Esophagus muscularis mucosa (tissue), 4 donors: ENCODE measurements at regions not wholly inside any gene's neighbourhood (a gene's known extent, or its start where the extent isn't known, plus 50 kb on each side); places are given as distances from the start of the nearest gene placed in this dataset.

Experiments used
- DNase-seq: peaks from one replicate; pipeline ENCODE4 v3.0.0-alpha.2; 2017; ENCODE audit errors: extremely low spot score
- H3K27ac ChIP-seq, 4 donors: fragments of 200-600 bp; sonication (generic); replicated peaks in 1 of 4; 1 replicate in 3 of 4; 2 replicates in 1 of 4; pipeline ENCODE4 v1.5.1; 2016 to 2019; ENCODE audit warnings: mild to moderate bottlenecking in 1 of 4
- H3K27me3 ChIP-seq, 4 donors: fragments of 200-600 bp; sonication (generic); one replicate each; pipeline versions ENCODE4 v1.5.1 to v1.6.0; 2016 to 2019
- H3K36me3 ChIP-seq, 4 donors: fragments of 200-600 bp; sonication (generic); one replicate each; pipeline ENCODE4 v1.5.1; 2016 to 2019
- H3K4me1 ChIP-seq, 4 donors: fragments of 200-600 bp; sonication (generic); one replicate each; pipeline ENCODE4 v1.5.1; 2016 to 2019
- H3K4me3 ChIP-seq, 4 donors: fragments of 200-600 bp; sonication (generic); 1 replicate in 2 of 4; 2 replicates in 2 of 4; pipeline ENCODE4 v1.5.1; 2016 to 2019; ENCODE audit warnings: mild to moderate bottlenecking in 4 of 4, moderate library complexity in 1 of 4
- H3K9me3 ChIP-seq, 4 donors: fragments of 200-600 bp; sonication (generic); 1 replicate in 3 of 4; 2 replicates in 1 of 4; pipeline ENCODE4 v1.5.1; 2016 to 2019
- EP300 ChIP-seq: sonication (generic); formaldehyde crosslinking; IDR thresholded peaks from one replicate; pipeline ENCODE4 v1.6.1; 2017; ENCODE audit warnings: antibody characterized with exemption
- POLR2A ChIP-seq: fragments of 450-650 bp; IDR thresholded peaks from one replicate; pipeline ENCODE4 v1.6.1; 2017; ENCODE audit warnings: antibody characterized with exemption, moderate library complexity, mild to moderate bottlenecking, low read depth
- POLR2AphosphoS5 ChIP-seq, 2 donors: sonication (generic); formaldehyde crosslinking; IDR thresholded peaks; one replicate each; pipeline ENCODE4 v1.6.1; 2017; ENCODE audit warnings: antibody characterized with exemption in 2 of 2
- WGBS: methylation state at CpG from one replicate; pipeline ENCODE4 v1.1.5; 2018; 5-methylcytosine and 5-hydroxymethylcytosine counted together
- intact Hi-C: fragments of 100-400 bp; cut with DNase I; formaldehyde crosslinking; loops from one replicate; pipeline ENCODE4 v1.15.1; 2023
- TF ChIP-seq, protein P1 (sequence below), 3 experiments: fragments of 200-600 bp in 2 of 3; fragments of 450-650 bp in 1 of 3; sonication (generic) in 2 of 3; IDR thresholded peaks; one replicate each; pipeline ENCODE4 v1.5.1; 2017 to 2019; ENCODE audit warnings: antibody characterized with exemption in 3 of 3, mild to moderate bottlenecking in 2 of 3, moderate library complexity in 1 of 3

DNA sequence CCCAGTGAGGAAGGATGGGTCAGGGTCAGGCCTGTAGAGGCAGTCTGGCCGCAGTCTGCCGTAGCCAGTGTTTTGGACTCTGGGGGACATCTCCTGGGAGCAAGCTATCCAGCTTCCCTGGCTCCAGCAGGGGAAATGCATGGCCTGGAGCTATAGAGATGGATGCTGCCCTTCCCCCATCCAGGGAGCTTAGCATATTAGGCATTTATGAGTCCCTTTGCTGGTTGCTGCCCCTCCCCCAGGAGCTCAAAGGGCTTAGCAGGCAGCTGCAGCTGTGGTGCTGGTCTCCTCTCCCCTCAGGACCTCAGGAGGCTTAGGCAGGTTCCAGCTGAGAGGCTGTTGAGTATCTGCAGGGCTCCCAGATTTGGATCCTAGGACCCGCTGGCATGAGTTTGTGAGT lies 1158.7 kb downstream of the DTWD2 start:
- intact Hi-C loops, result no loop called here
- Histone ChIP-seq H3K9me3 (peaks cover 0 to 9% (median 0%) of the 10 kb centered on the region in 4 donors), H3K4me1 (peaks cover 0 to 4% (median 0%) of the 10 kb centered on the region in 4 donors), H3K27ac (no peak overlapping the region), H3K4me3 (no peak overlapping the region), H3K36me3 (no peaks in the 10 kb centered on the region), H3K27me3 (no peaks in the 10 kb centered on the region)
- 100% methylated on average over 1 of the region's 3 CpGs for WGBS
- DNase-seq, result no peak
- TF ChIP-seq EP300 (no peak), POLR2A (no peak), POLR2AphosphoS5 (IDR thresholded peaks at IDR 0.05) (no peak)
- TF ChIP-seq, protein P1, sequence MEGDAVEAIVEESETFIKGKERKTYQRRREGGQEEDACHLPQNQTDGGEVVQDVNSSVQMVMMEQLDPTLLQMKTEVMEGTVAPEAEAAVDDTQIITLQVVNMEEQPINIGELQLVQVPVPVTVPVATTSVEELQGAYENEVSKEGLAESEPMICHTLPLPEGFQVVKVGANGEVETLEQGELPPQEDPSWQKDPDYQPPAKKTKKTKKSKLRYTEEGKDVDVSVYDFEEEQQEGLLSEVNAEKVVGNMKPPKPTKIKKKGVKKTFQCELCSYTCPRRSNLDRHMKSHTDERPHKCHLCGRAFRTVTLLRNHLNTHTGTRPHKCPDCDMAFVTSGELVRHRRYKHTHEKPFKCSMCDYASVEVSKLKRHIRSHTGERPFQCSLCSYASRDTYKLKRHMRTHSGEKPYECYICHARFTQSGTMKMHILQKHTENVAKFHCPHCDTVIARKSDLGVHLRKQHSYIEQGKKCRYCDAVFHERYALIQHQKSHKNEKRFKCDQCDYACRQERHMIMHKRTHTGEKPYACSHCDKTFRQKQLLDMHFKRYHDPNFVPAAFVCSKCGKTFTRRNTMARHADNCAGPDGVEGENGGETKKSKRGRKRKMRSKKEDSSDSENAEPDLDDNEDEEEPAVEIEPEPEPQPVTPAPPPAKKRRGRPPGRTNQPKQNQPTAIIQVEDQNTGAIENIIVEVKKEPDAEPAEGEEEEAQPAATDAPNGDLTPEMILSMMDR (IDR thresholded peaks at IDR 0.05), result no peak

DNA sequence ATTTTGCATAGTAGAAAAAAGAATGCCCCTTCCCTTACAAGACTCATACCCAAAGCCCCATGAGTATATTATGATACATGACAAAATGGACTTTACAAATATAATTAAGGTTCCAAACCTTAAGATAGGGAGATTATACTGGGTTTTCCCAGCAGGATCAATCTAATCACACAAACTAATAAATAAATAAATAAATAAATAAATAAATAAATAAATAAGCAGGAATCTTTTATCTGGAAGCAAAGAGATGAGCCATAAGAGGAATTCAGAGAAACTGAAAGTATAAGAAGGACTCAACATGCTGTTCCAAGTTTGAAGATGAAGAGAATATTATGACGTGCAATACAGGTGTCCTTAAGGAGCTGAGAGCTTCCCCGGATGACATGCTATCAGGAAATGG lies 1174.5 kb downstream of the DTWD2 start:
- no peak overlapping the region for H3K4me3 ChIP-seq

DNA sequence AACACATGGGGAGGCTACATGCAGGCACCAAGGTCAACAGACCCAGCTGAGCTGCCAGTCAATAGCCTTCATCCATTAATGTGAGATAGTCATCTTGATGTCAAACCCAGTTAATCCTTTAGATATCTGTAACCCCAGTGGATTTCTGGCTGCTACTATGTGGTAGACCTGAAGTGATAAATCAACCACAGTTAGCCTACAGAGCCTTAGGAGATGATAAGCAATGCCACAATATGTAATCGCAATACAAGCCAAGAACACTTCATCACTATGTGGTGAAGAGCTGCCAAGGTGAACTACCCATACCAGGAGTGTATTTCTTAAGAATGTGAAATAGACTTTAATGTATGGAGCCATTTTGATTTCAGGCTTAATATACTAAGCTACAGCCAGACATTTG lies 1175.5 kb downstream of the DTWD2 start:
- Histone ChIP-seq H3K4me3 (no peak overlapping the region), H3K4me1 (no peaks in the 10 kb centered on the region), H3K9me3 (peaks cover 0 to 13% (median 3%) of the 10 kb centered on the region in 4 donors), H3K27me3 (no peaks in the 10 kb centered on the region), H3K27ac (no peak overlapping the region), H3K36me3 (no peaks in the 10 kb centered on the region)
- intact Hi-C loops, result no loop called here
- no peak for DNase-seq
- TF ChIP-seq, protein P1 (IDR thresholded peaks at IDR 0.05), result no peak
- TF ChIP-seq POLR2A, result no peak
- TF ChIP-seq POLR2AphosphoS5 (IDR thresholded peaks at IDR 0.05), result no peak
- no peak for TF ChIP-seq EP300
- 91% methylated on average over 1 of the region's 1 CpG for WGBS

More for the DNA sequence above, 1174.5 kb downstream of the DTWD2 start:
- no peaks in the 10 kb centered on the region for H3K4me1 ChIP-seq
- TF ChIP-seq EP300 (no peak), POLR2AphosphoS5 (IDR thresholded peaks at IDR 0.05) (no peak), POLR2A (no peak)
- TF ChIP-seq, protein P1 (IDR thresholded peaks at IDR 0.05), result no peak
- peaks cover 0 to 13% (median 3%) of the 10 kb centered on the region in 4 donors for H3K9me3 ChIP-seq
- intact Hi-C loops, result no loop called here
- H3K36me3 ChIP-seq, result no peaks in the 10 kb centered on the region
- H3K27ac ChIP-seq, result no peak overlapping the region
- no peaks in the 10 kb centered on the region for H3K27me3 ChIP-seq
- DNase-seq, result no peak
- WGBS, result 94% methylated on average over 2 of the region's 2 CpGs

DNA sequence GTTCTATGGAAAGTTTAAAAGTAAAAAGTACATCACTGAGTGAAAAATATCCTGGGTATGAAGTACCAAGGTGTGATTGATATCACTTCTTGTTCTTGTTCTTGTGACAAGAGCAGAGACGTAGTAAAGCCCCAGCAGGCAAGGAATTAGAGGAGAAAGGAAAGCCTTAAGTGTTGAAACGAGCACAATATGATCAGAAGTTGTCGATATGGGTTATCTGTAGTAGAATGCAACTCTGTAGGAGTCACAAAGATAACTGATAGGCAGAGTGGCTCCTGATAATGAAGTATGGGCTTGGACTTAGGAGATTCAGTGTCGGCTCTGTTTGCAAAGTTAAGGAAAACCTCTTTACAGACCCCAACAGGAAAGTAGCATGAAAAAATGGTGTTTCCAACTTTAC lies 1179.1 kb downstream of the DTWD2 start:
- 91% methylated on average over 4 of the region's 4 CpGs for WGBS
- no peaks in the 10 kb centered on the region for H3K4me1 ChIP-seq
- H3K27me3 ChIP-seq, result no peaks in the 10 kb centered on the region
- DNase-seq, result no peak
- intact Hi-C loops, result no loop called here
- no peaks in the 10 kb centered on the region for H3K9me3 ChIP-seq
- no peak overlapping the region for H3K4me3 ChIP-seq
- TF ChIP-seq POLR2A, result no peak
- TF ChIP-seq EP300, result no peak
- TF ChIP-seq, protein P1 (IDR thresholded peaks at IDR 0.05), result no peak
- no peak for TF ChIP-seq POLR2AphosphoS5 (IDR thresholded peaks at IDR 0.05)
- no peak overlapping the region for H3K27ac ChIP-seq
- no peaks in the 10 kb centered on the region for H3K36me3 ChIP-seq

DNA sequence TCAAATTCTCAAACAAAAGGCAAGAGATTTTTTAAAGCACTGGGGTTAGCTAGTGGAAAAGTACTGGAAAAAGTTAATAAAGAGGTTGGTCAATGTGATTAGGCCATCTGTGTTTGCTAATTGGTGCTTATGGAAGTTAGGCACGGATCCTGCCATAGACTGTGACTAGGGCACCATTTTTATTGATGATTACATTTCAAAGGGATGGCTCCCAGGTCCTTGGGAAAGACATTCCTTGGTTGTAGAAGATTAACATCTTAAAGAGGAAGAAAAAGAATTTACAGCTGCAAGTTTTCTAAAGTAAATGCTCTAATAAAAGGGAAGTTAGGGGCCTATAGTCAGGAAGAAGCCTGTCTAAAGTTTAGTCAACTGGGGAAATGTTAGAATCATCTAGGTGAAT lies 1183.3 kb downstream of the DTWD2 start:
- Histone ChIP-seq H3K36me3 (no peaks in the 10 kb centered on the region), H3K4me3 (no peak overlapping the region), H3K9me3 (no peaks in the 10 kb centered on the region), H3K27me3 (no peaks in the 10 kb centered on the region), H3K27ac (no peak overlapping the region), H3K4me1 (no peaks in the 10 kb centered on the region)
- intact Hi-C loops, result no loop called here
- no peak for DNase-seq
- 79% methylated on average over 1 of the region's 1 CpG for WGBS
- TF ChIP-seq EP300 (no peak), POLR2A (no peak), POLR2AphosphoS5 (IDR thresholded peaks at IDR 0.05) (no peak)
- TF ChIP-seq, protein P1 (IDR thresholded peaks at IDR 0.05), result no peak
